ENCODE measurements at regions not wholly inside any gene's neighbourhood (a gene's known extent, or its start where the extent isn't known, plus 50 kb on each side); places are given as distances from the start of the nearest gene placed in this dataset.

DNA sequence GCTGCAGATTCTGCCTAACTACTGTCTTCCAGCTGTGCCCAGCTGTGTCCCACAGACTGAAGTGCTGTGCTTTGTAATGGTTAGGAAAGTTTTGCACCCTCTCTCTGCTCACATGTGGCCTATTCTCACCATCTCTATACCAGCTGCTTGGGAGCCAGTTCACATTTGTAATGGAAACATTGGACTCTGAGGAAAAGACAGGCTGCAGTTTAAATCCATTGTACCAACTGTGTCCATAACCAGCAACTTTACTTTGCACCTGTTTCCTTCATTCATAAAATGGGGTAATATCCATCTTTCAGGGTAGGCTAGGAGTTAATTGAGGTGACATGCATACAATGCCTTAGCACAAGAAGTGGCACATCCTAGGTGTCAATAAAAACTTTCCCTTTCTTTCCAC, 344.0 kb downstream of the TNS1 start:
- no peak for DNase-seq
- H3K36me3 ChIP-seq, result no peaks in the 10 kb centered on the region

DNA sequence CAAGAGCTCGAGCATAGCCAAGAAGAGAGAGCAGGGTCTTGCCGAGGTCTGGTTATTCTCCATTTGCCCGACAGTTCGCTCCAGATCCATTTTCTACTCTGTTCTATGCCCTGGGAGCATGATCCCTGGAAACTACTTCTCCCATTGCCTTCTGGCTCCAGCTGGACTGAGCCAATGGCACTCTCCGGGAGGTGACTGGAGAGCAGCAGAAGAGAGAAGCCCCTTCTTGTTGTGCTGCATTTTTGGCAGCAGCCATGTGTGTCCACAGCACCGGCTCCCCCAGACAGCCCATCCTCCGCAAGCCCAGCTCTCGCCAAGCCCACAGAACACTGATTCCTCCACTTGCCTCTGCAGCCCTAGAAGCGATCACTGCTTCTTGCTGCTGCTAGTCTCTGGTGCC, 345.5 kb downstream of the TNS1 start:
- 80 to 94% (median 92%) methylated on average over 9 of the region's 9 CpGs for WGBS, 5 donors
- Histone ChIP-seq H3K9me3 (no peaks in the 10 kb centered on the region), H3K4me1 (peaks cover 0 to 25% (median 11%) of the 10 kb centered on the region in 4 donors), H3K4me3 (no peak overlapping the region), H3K36me3 (no peaks in the 10 kb centered on the region), H3K27me3 (peaks cover 0 to 5% (median 0%) of the 10 kb centered on the region in 3 donors), H3K27ac (peak overlapping the region in 1 of 5 donors; percentile 32)
- DNase-seq, result no peak
- TF ChIP-seq POLR2AphosphoS5 (IDR thresholded peaks at IDR 0.05) (no peak), EP300 (IDR thresholded peaks at IDR 0.05) (no peak), POLR2A (IDR thresholded peaks at IDR 0.05) (no peak)
- TF ChIP-seq, protein P1, sequence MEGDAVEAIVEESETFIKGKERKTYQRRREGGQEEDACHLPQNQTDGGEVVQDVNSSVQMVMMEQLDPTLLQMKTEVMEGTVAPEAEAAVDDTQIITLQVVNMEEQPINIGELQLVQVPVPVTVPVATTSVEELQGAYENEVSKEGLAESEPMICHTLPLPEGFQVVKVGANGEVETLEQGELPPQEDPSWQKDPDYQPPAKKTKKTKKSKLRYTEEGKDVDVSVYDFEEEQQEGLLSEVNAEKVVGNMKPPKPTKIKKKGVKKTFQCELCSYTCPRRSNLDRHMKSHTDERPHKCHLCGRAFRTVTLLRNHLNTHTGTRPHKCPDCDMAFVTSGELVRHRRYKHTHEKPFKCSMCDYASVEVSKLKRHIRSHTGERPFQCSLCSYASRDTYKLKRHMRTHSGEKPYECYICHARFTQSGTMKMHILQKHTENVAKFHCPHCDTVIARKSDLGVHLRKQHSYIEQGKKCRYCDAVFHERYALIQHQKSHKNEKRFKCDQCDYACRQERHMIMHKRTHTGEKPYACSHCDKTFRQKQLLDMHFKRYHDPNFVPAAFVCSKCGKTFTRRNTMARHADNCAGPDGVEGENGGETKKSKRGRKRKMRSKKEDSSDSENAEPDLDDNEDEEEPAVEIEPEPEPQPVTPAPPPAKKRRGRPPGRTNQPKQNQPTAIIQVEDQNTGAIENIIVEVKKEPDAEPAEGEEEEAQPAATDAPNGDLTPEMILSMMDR (IDR thresholded peaks at IDR 0.05), result no peak
- intact Hi-C loops (cut with DNase I; ENCODE audit: low total_unique reads), result no loop called here

More for the DNA sequence above, 344.0 kb downstream of the TNS1 start:
- Histone ChIP-seq H3K9me3 (no peaks in the 10 kb centered on the region), H3K4me3 (no peak overlapping the region), H3K27me3 (peaks cover 0 to 5% (median 0%) of the 10 kb centered on the region in 3 donors), H3K27ac (no peak overlapping the region), H3K4me1 (peaks cover 0 to 13% (median 6%) of the 10 kb centered on the region in 4 donors)
- no peak for TF ChIP-seq EP300 (IDR thresholded peaks at IDR 0.05)
- TF ChIP-seq POLR2AphosphoS5 (IDR thresholded peaks at IDR 0.05), result no peak
- no peak for TF ChIP-seq POLR2A (IDR thresholded peaks at IDR 0.05)
- TF ChIP-seq, protein P1 (IDR thresholded peaks at IDR 0.05), result no peak
- intact Hi-C loops (cut with DNase I; ENCODE audit: low total_unique reads), result no loop called here

DNA sequence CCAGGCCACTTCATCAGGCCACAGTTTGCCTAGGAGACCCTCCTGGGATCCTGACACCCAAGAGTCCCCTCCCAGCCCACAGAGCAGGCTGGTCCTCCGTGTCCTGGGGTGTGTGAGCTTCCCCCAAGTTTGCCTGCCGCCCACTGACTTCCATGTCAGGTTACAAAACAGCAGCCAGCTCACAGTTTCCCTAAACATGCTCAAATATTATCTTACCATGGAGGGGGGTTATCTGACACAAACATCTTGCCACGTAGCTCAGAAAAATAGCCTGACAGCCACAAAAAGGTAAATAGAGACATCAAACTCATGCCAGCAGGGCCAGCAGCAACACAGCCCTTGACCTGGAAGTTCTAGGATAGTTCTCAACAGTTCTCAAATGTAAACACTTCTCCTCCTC, 346.5 kb downstream of the TNS1 start:
- H3K36me3 ChIP-seq, result no peaks in the 10 kb centered on the region
- DNase-seq, result no peak
- 45 to 60% (median 54%) methylated on average over 3 of the region's 3 CpGs for WGBS, 5 donors
- intact Hi-C loops (cut with DNase I; ENCODE audit: low total_unique reads), result no loop called here
- peak overlapping the region in 1 of 5 donors; percentile 32 for H3K27ac ChIP-seq
- H3K9me3 ChIP-seq, result no peaks in the 10 kb centered on the region
- H3K4me1 ChIP-seq, result peaks cover 0 to 21% (median 6%) of the 10 kb centered on the region in 4 donors
- peaks cover 0 to 5% (median 0%) of the 10 kb centered on the region in 3 donors for H3K27me3 ChIP-seq
- H3K4me3 ChIP-seq, result no peak overlapping the region
- no peak for TF ChIP-seq EP300 (IDR thresholded peaks at IDR 0.05)

DNA sequence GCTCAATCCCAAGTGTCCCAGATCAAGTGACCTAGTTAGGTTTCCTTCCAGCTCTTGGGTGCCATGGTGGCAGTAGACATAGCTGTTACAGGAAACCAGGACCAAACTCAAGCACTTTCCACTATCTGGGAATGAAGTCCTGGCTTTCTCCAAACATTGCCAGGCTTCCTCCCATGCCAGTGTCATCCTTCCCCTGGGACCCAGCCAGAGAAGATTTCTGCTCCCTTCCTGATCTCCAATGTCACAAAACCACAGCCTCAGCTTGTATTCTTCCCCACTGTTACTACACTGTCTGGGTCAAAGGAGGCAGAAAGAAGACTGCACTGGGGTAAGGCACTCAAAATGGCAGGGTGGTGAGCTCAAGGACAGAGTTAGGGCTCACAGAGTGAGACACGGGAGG, 347.1 kb downstream of the TNS1 start:
- intact Hi-C loops (cut with DNase I; ENCODE audit: low total_unique reads), result no loop called here
- Histone ChIP-seq H3K27ac (peak overlapping the region in 1 of 5 donors; percentile 32), H3K27me3 (peaks cover 0 to 4% (median 0%) of the 10 kb centered on the region in 3 donors), H3K9me3 (no peaks in the 10 kb centered on the region), H3K4me1 (peaks cover 0 to 21% (median 7%) of the 10 kb centered on the region in 4 donors), H3K4me3 (no peak overlapping the region), H3K36me3 (no peaks in the 10 kb centered on the region)
- DNase-seq, result no peak
- no peak for TF ChIP-seq POLR2A (IDR thresholded peaks at IDR 0.05)
- no peak for TF ChIP-seq POLR2AphosphoS5 (IDR thresholded peaks at IDR 0.05)
- TF ChIP-seq EP300 (IDR thresholded peaks at IDR 0.05), result no peak
- TF ChIP-seq, protein P1 (IDR thresholded peaks at IDR 0.05), result no peak
- WGBS, 5 donors, result 80 to 100% (median 89%) methylated on average over 1 of the region's 1 CpG

DNA sequence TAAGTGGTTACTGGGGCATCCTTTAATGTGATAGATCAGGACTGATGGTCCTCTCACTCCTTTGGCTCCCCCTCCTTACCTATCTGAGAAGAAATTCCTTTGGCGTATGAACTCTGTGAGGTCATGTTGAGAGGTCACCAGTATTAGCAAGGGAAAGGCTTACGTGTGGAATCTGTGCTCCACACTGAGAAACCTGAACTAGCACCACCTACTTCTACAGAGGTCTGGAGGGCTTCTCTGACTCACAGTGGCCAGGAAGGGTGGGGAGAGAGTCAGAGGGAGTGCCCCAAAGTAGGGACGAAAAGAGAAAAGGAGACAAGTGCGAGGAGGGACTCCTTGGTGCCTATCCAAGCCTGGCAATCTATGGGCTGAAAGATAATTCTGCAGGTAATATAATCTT, 348.6 kb downstream of the TNS1 start:
- Histone ChIP-seq H3K4me3 (no peak overlapping the region), H3K9me3 (no peaks in the 10 kb centered on the region), H3K27ac (peak overlapping the region in 3 of 5 donors; percentile 62 to 75 (median 71)), H3K4me1 (peaks cover 0 to 21% (median 8%) of the 10 kb centered on the region in 4 donors), H3K36me3 (no peaks in the 10 kb centered on the region), H3K27me3 (no peaks in the 10 kb centered on the region)
- intact Hi-C loops (cut with DNase I; ENCODE audit: low total_unique reads), result no loop called here
- WGBS, 5 donors, result 50 to 67% (median 61%) methylated on average over 4 of the region's 4 CpGs
- no peak for DNase-seq
- TF ChIP-seq POLR2AphosphoS5 (IDR thresholded peaks at IDR 0.05) (no peak), EP300 (IDR thresholded peaks at IDR 0.05) (no peak), POLR2A (IDR thresholded peaks at IDR 0.05) (no peak)
- TF ChIP-seq, protein P1 (IDR thresholded peaks at IDR 0.05), result no peak
